ENCODE measurements at regions not wholly inside any gene's neighbourhood (a gene's known extent, or its start where the extent isn't known, plus 50 kb on each side); places are given as distances from the start of the nearest gene placed in this dataset.

DNA sequence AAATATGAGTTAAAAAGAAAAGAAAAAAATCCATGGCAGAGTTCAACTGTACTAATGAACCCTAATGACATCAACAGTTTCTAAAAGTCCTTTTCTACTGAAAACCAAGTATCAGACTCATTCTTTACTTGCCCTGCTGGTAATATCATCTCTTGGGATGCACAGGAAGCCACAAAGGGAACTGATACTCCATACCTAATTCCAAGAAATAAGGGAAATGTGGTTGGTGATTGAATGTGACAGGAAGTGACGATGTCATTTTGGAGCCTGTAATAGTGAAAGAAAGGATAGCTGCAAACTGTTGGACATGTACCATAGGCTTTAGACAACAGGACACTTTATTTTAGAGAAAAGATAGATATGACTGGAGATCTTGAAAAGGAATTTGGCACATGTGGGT, 98.7 kb upstream of the VAV3 start:
- no peaks in the 10 kb centered on the region for H4K20me1 ChIP-seq (ENCODE audit: insufficient read depth, low read length)
- H3K4me3 ChIP-seq (ENCODE audit: low read length): no peak overlapping the region
- no peak for TF ChIP-seq EZH2phosphoT487 (IDR thresholded peaks at IDR 0.05; ENCODE audit: low read depth)
- TF ChIP-seq, protein P1, sequence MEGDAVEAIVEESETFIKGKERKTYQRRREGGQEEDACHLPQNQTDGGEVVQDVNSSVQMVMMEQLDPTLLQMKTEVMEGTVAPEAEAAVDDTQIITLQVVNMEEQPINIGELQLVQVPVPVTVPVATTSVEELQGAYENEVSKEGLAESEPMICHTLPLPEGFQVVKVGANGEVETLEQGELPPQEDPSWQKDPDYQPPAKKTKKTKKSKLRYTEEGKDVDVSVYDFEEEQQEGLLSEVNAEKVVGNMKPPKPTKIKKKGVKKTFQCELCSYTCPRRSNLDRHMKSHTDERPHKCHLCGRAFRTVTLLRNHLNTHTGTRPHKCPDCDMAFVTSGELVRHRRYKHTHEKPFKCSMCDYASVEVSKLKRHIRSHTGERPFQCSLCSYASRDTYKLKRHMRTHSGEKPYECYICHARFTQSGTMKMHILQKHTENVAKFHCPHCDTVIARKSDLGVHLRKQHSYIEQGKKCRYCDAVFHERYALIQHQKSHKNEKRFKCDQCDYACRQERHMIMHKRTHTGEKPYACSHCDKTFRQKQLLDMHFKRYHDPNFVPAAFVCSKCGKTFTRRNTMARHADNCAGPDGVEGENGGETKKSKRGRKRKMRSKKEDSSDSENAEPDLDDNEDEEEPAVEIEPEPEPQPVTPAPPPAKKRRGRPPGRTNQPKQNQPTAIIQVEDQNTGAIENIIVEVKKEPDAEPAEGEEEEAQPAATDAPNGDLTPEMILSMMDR (IDR thresholded peaks at IDR 0.05; ENCODE audit: low read depth, low read length): no peak
- H3K79me2 ChIP-seq (ENCODE audit: low read length): no peaks in the 10 kb centered on the region
- H2AFZ ChIP-seq (ENCODE audit: low read depth, low read length): no peak overlapping the region
- H3K36me3 ChIP-seq (replicated peaks; ENCODE audit: low read depth, low read length): no peaks in the 10 kb centered on the region
- no peaks in the 10 kb centered on the region for H3K9me3 ChIP-seq (ENCODE audit: insufficient read depth, low read length)
- H3K27me3 ChIP-seq (ENCODE audit: low read depth, low read length): no peaks in the 10 kb centered on the region
- no peak overlapping the region for H3K27ac ChIP-seq (ENCODE audit: low read length)
- H3K9ac ChIP-seq (ENCODE audit: low read length): no peak overlapping the region
- H3K4me2 ChIP-seq (ENCODE audit: low read length): no peak overlapping the region
- H3K4me1 ChIP-seq (ENCODE audit: low read length): no peaks in the 10 kb centered on the region

DNA sequence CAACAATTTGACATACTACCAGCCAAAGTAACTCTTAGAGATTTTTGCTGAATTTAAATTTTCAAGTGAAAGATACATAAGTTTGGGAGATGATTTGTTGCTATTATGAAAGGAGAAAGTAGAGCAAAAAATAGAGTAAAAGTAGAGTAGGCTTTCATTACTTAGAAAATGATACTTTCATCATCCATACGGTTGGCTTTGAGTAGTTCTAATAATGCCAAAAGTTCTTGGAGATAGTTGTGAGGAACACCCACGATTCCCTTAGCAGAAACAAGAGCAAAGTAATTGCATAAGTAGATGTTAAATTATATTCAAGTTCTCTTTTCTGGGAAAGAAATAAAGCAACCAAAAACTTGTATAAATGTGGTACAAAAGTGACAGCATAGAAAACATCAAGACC, 95.0 kb upstream of the VAV3 start:
- H3K4me1 ChIP-seq (ENCODE audit: low read length): no peaks in the 10 kb centered on the region
- TF ChIP-seq EZH2phosphoT487 (IDR thresholded peaks at IDR 0.05; ENCODE audit: low read depth): no peak
- TF ChIP-seq, protein P1 (IDR thresholded peaks at IDR 0.05; ENCODE audit: low read depth, low read length): no peak
- H3K4me3 ChIP-seq (ENCODE audit: low read length): no peak overlapping the region
- H3K4me2 ChIP-seq (ENCODE audit: low read length): no peak overlapping the region
- H3K27ac ChIP-seq (ENCODE audit: low read length): no peak overlapping the region
- H3K27me3 ChIP-seq (ENCODE audit: low read depth, low read length): no peaks in the 10 kb centered on the region
- H3K36me3 ChIP-seq (replicated peaks; ENCODE audit: low read depth, low read length): no peaks in the 10 kb centered on the region
- no peaks in the 10 kb centered on the region for H3K79me2 ChIP-seq (ENCODE audit: low read length)
- H4K20me1 ChIP-seq (ENCODE audit: insufficient read depth, low read length): no peaks in the 10 kb centered on the region
- H2AFZ ChIP-seq (ENCODE audit: low read depth, low read length): no peak overlapping the region
- no peak overlapping the region for H3K9ac ChIP-seq (ENCODE audit: low read length)
- H3K9me3 ChIP-seq (ENCODE audit: insufficient read depth, low read length): no peaks in the 10 kb centered on the region

DNA sequence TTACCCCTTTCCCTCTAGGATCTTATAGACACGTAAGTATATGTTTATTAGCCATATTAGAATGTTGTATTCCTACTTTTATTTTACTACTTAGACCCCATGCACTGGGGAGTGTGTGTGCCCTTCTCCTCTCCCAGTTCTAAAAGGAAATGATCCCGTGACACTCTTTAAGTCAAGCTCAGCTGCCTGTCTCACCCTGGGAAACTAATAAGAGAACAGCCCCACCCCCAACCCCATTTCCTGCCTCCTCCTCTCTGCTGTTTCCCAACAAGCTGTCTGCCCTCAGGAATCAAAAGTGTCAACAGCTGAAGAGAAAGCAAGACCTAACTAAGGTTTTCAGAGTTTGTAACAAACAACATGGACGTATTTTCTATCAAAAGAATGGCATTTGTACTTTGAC, 92.6 kb upstream of the VAV3 start:
- H3K36me3 ChIP-seq (replicated peaks; ENCODE audit: low read depth, low read length): no peaks in the 10 kb centered on the region
- H3K9me3 ChIP-seq (ENCODE audit: insufficient read depth, low read length): no peaks in the 10 kb centered on the region
- no peaks in the 10 kb centered on the region for H3K79me2 ChIP-seq (ENCODE audit: low read length)
- no peak overlapping the region for H3K4me3 ChIP-seq (ENCODE audit: low read length)
- no peak for TF ChIP-seq EZH2phosphoT487 (IDR thresholded peaks at IDR 0.05; ENCODE audit: low read depth)
- TF ChIP-seq, protein P1 (IDR thresholded peaks at IDR 0.05; ENCODE audit: low read depth, low read length): no peak
- H3K27ac ChIP-seq (ENCODE audit: low read length): no peak overlapping the region
- H3K9ac ChIP-seq (ENCODE audit: low read length): no peak overlapping the region
- no peaks in the 10 kb centered on the region for H4K20me1 ChIP-seq (ENCODE audit: insufficient read depth, low read length)
- H3K4me1 ChIP-seq (ENCODE audit: low read length): no peaks in the 10 kb centered on the region
- no peaks in the 10 kb centered on the region for H3K27me3 ChIP-seq (ENCODE audit: low read depth, low read length)
- H2AFZ ChIP-seq (ENCODE audit: low read depth, low read length): no peak overlapping the region
- H3K4me2 ChIP-seq (ENCODE audit: low read length): no peak overlapping the region

DNA sequence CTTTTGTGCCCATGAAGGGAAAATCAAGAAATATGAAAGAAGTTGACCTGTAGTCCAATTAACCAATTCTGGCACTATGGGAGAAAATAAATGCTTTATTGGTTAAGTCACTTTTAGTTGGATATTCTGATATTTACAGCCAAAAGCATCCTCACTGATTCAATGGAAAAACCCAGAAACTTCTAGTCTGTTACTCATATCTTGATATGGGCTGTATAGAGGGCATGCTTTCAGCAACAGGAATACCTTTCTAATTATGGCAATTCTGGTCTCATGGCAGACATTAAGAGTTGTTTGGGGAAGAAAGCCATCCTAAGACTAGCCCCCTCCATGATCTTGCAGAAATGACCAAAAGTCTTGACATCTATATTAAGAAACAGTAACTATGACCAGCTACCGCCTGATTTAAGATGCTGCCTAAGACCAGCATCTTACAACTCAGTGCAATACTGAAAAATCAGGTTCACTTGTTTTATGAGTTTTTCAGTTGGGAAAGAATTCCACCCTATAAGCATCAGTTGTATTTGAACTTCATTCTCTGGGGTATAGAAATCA, 91.5 kb upstream of the VAV3 start:
- Histone ChIP-seq H3K9me3 (ENCODE audit: insufficient read depth, low read length) (no peaks in the 10 kb centered on the region), H3K36me3 (replicated peaks; ENCODE audit: low read depth, low read length) (no peaks in the 10 kb centered on the region), H4K20me1 (ENCODE audit: insufficient read depth, low read length) (no peaks in the 10 kb centered on the region), H3K79me2 (ENCODE audit: low read length) (no peaks in the 10 kb centered on the region), H3K9ac (ENCODE audit: low read length) (no peak overlapping the region), H2AFZ (ENCODE audit: low read depth, low read length) (no peak overlapping the region), H3K27ac (ENCODE audit: low read length) (no peak overlapping the region), H3K4me2 (ENCODE audit: low read length) (no peak overlapping the region), H3K27me3 (ENCODE audit: low read depth, low read length) (no peaks in the 10 kb centered on the region), H3K4me1 (ENCODE audit: low read length) (no peaks in the 10 kb centered on the region), H3K4me3 (ENCODE audit: low read length) (no peak overlapping the region)
- no peak for TF ChIP-seq EZH2phosphoT487 (IDR thresholded peaks at IDR 0.05; ENCODE audit: low read depth)
- TF ChIP-seq, protein P1 (IDR thresholded peaks at IDR 0.05; ENCODE audit: low read depth, low read length): no peak
